ENCODE measurements at regions not wholly inside any gene's neighbourhood (a gene's known extent, or its start where the extent isn't known, plus 50 kb on each side); places are given as distances from the start of the nearest gene placed in this dataset.

DNA sequence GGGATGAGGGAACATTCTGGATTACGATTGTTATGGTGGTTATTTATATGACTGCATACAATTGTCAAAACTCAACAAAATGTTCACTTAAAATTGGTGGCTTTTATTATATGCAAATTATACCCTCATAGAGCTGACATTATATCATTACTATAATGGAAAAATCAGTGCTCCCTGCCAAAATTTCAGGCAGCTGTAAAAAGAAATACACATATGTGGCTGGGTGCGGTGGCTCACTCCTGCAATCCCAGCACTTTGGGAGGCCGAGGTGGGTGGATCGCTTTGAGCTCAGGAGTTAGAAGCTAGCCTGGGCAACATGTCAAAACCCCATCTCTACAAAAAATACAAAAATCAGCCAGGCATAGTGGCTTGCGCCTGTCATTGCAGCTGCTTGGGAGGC is 75.8 kb upstream of the SULF2 start:
- TF ChIP-seq, protein P1, sequence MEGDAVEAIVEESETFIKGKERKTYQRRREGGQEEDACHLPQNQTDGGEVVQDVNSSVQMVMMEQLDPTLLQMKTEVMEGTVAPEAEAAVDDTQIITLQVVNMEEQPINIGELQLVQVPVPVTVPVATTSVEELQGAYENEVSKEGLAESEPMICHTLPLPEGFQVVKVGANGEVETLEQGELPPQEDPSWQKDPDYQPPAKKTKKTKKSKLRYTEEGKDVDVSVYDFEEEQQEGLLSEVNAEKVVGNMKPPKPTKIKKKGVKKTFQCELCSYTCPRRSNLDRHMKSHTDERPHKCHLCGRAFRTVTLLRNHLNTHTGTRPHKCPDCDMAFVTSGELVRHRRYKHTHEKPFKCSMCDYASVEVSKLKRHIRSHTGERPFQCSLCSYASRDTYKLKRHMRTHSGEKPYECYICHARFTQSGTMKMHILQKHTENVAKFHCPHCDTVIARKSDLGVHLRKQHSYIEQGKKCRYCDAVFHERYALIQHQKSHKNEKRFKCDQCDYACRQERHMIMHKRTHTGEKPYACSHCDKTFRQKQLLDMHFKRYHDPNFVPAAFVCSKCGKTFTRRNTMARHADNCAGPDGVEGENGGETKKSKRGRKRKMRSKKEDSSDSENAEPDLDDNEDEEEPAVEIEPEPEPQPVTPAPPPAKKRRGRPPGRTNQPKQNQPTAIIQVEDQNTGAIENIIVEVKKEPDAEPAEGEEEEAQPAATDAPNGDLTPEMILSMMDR (conservative IDR thresholded peaks at IDR 0.05), result no peak
- no peak overlapping the region for H3K9ac ChIP-seq (ENCODE audit: extremely low read depth, low read length, poor library complexity, severe bottlenecking)
- Mint-ChIP-seq H3K4me3 (no peak overlapping the region), H3K36me3 (ENCODE audit: low read depth) (no peaks in the 10 kb centered on the region), H3K4me1 (peaks cover 17% of the 10 kb centered on the region), H3K27ac (no peak overlapping the region), H3K27me3 (ENCODE audit: insufficient read depth) (peaks cover 11% of the 10 kb centered on the region), H3K9me3 (peaks cover 10% of the 10 kb centered on the region)
- H3K9me3 ChIP-seq (ENCODE audit: control insufficient read depth, low read length), result no peaks in the 10 kb centered on the region
- H3K27me3 ChIP-seq (ENCODE audit: control insufficient read depth, insufficient read depth, low read length, poor library complexity, severe bottlenecking), result peaks cover 21% of the 10 kb centered on the region
- DNase-seq, result no peak
- H3K4me3 ChIP-seq (ENCODE audit: low read length), result no peak overlapping the region
- WGBS, 2 experiments (ENCODE audit: insufficient coverage in 1 of 2, insufficient read length in 1 of 2), result 94 to 96% methylated on average over 3 to 4 of the region's 5 CpGs
- no peaks in the 10 kb centered on the region for H3K36me3 ChIP-seq (ENCODE audit: control insufficient read depth, insufficient read depth, low read length)
- no peak overlapping the region for H3K27ac ChIP-seq (ENCODE audit: low read depth, low read length)
- H3K4me1 ChIP-seq (ENCODE audit: control insufficient read depth, insufficient read depth, low read length), result peaks cover 14% of the 10 kb centered on the region

- Histone ChIP-seq H3K9ac (ENCODE audit: extremely low read depth, low read length, poor library complexity, severe bottlenecking) (no peak overlapping the region), H3K27ac (ENCODE audit: low read depth, low read length) (no peak overlapping the region), H3K4me1 (ENCODE audit: control insufficient read depth, insufficient read depth, low read length) (peaks cover 14% of the 10 kb centered on the region), H3K27me3 (ENCODE audit: control insufficient read depth, insufficient read depth, low read length, poor library complexity, severe bottlenecking) (peaks cover 13% of the 10 kb centered on the region), H3K4me3 (ENCODE audit: low read length) (no peak overlapping the region), H3K36me3 (ENCODE audit: control insufficient read depth, insufficient read depth, low read length) (no peaks in the 10 kb centered on the region), H3K9me3 (ENCODE audit: control insufficient read depth, low read length) (no peaks in the 10 kb centered on the region)
- no peak for DNase-seq
- peaks cover 17% of the 10 kb centered on the region for H3K9me3 Mint-ChIP-seq
- H3K36me3 Mint-ChIP-seq (ENCODE audit: low read depth), result no peaks in the 10 kb centered on the region
- H3K27ac Mint-ChIP-seq, result no peak overlapping the region
- peaks cover 17% of the 10 kb centered on the region for H3K4me1 Mint-ChIP-seq
- H3K27me3 Mint-ChIP-seq (ENCODE audit: insufficient read depth), result peaks cover 7% of the 10 kb centered on the region
- TF ChIP-seq, protein P1 (conservative IDR thresholded peaks at IDR 0.05), result no peak
- H3K4me3 Mint-ChIP-seq, result no peak overlapping the region
- 86 to 96% methylated on average over 8 to 14 of the region's 14 CpGs for whole genome bisulfite sequencing, 2 experiments (ENCODE audit: insufficient coverage in 1 of 2, insufficient read length in 1 of 2)
Observed at GRCh38 chr20:47860049-47860830, 75.0 kb upstream of the SULF2 start.

- H3K27me3 Mint-ChIP-seq (ENCODE audit: insufficient read depth), result peaks cover 7% of the 10 kb centered on the region
Observed at GRCh38 chr20:47859278-47859677, 74.0 kb upstream of the SULF2 start.

More at GRCh38 chr20:47859278-47859677, 74.0 kb upstream of the SULF2 start:
- Histone ChIP-seq H3K27ac (ENCODE audit: low read depth, low read length) (no peak overlapping the region), H3K36me3 (ENCODE audit: control insufficient read depth, insufficient read depth, low read length) (no peaks in the 10 kb centered on the region), H3K4me1 (ENCODE audit: control insufficient read depth, insufficient read depth, low read length) (peaks cover 14% of the 10 kb centered on the region), H3K9ac (ENCODE audit: extremely low read depth, low read length, poor library complexity, severe bottlenecking) (no peak overlapping the region), H3K9me3 (ENCODE audit: control insufficient read depth, low read length) (no peaks in the 10 kb centered on the region), H3K4me3 (ENCODE audit: low read length) (no peak overlapping the region), H3K27me3 (ENCODE audit: control insufficient read depth, insufficient read depth, low read length, poor library complexity, severe bottlenecking) (peaks cover 8% of the 10 kb centered on the region)
- Mint-ChIP-seq H3K4me3 (no peak overlapping the region), H3K9me3 (peaks cover 26% of the 10 kb centered on the region), H3K4me1 (peaks cover 17% of the 10 kb centered on the region), H3K36me3 (ENCODE audit: low read depth) (no peaks in the 10 kb centered on the region), H3K27ac (no peak overlapping the region)
- 85 to 97% methylated on average over 6 of the region's 6 CpGs for WGBS, 2 experiments (ENCODE audit: insufficient coverage in 1 of 2, insufficient read length in 1 of 2)
- no peak for DNase-seq
- TF ChIP-seq, protein P1 (conservative IDR thresholded peaks at IDR 0.05), result no peak
